NB4 (cell line): ENCODE measurements at regions not wholly inside any gene's neighbourhood (a gene's known extent, or its start where the extent isn't known, plus 50 kb on each side); places are given as distances from the start of the nearest gene placed in this dataset.

ENCODE experiments used
- DNase-seq: peaks from one replicate; pipeline ENCODE4 v3.0.0; 2010; ENCODE audit warnings: low read depth
- H3K4me3 ChIP-seq: one replicate; pipeline ENCODE4 v1.5.1; 2011; ENCODE audit warnings: mild to moderate bottlenecking, low read depth, low read length, moderate library complexity
- CTCF ChIP-seq: IDR thresholded peaks from one replicate; pipeline ENCODE4 v1.5.1; 2012; ENCODE audit warnings: low read depth, low read length
- MAX ChIP-seq: IDR thresholded peaks from 2 replicates; pipeline ENCODE4 v1.6.1; 2011; ENCODE audit warnings: low read depth, low read length
- MYC ChIP-seq: IDR thresholded peaks from 2 replicates; pipeline ENCODE4 v1.6.1; 2011; ENCODE audit warnings: low read depth, low read length
- POLR2A ChIP-seq: IDR thresholded peaks from 2 replicates; pipeline ENCODE4 v1.6.1; 2011; ENCODE audit warnings: mild to moderate bottlenecking; ENCODE audit not compliant: insufficient read length; ENCODE audit errors: extremely low read depth

- DNase-seq, result no peak
- no peak for TF ChIP-seq POLR2A
- no peak for TF ChIP-seq MAX
- TF ChIP-seq MYC, result no peak
- no peak for TF ChIP-seq CTCF
- H3K4me3 ChIP-seq, result no peak overlapping the region
Observed at GRCh38 chr20:52017669-52018317, 173.8 kb downstream of the ZFP64 start.

GRCh38 chr20:52016022-52016421 is 175.6 kb downstream of the ZFP64 start:
- TF ChIP-seq MYC (no peak), POLR2A (no peak), CTCF (no peak), MAX (no peak)
- H3K4me3 ChIP-seq, result no peak overlapping the region
- DNase-seq, result no peak

GRCh38 chr20:52015155-52015554 is 176.4 kb downstream of the ZFP64 start:
- TF ChIP-seq MYC (no peak), POLR2A (no peak), CTCF (no peak), MAX (no peak)
- H3K4me3 ChIP-seq, result no peak overlapping the region
- no peak for DNase-seq

GRCh38 chr20:52012079-52012478 is 179.5 kb downstream of the ZFP64 start:
- no peak for TF ChIP-seq MAX
- no peak for TF ChIP-seq POLR2A
- no peak for TF ChIP-seq CTCF
- TF ChIP-seq MYC, result no peak
- H3K4me3 ChIP-seq, result no peak overlapping the region
- no peak for DNase-seq

- no peak for TF ChIP-seq MAX
- no peak for DNase-seq
- no peak overlapping the region for H3K4me3 ChIP-seq
Observed at GRCh38 chr20:52011093-52011492, 180.5 kb downstream of the ZFP64 start.

GRCh38 chr20:52010541-52010940 is 181.0 kb downstream of the ZFP64 start:
- TF ChIP-seq MYC (no peak), MAX (no peak), CTCF (no peak), POLR2A (no peak)
- no peak overlapping the region for H3K4me3 ChIP-seq
- no peak for DNase-seq
